ENCODE measurements at regions not wholly inside any gene's neighbourhood (a gene's known extent, or its start where the extent isn't known, plus 50 kb on each side); places are given as distances from the start of the nearest gene placed in this dataset.

- TF ChIP-seq, protein P1, sequence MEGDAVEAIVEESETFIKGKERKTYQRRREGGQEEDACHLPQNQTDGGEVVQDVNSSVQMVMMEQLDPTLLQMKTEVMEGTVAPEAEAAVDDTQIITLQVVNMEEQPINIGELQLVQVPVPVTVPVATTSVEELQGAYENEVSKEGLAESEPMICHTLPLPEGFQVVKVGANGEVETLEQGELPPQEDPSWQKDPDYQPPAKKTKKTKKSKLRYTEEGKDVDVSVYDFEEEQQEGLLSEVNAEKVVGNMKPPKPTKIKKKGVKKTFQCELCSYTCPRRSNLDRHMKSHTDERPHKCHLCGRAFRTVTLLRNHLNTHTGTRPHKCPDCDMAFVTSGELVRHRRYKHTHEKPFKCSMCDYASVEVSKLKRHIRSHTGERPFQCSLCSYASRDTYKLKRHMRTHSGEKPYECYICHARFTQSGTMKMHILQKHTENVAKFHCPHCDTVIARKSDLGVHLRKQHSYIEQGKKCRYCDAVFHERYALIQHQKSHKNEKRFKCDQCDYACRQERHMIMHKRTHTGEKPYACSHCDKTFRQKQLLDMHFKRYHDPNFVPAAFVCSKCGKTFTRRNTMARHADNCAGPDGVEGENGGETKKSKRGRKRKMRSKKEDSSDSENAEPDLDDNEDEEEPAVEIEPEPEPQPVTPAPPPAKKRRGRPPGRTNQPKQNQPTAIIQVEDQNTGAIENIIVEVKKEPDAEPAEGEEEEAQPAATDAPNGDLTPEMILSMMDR (IDR thresholded peaks at IDR 0.05; ENCODE audit: borderline replicate concordance, control extremely low read depth, extremely low read depth, insufficient read depth, missing control alignments), result no peak
- in situ Hi-C loops (cut with MboI; ENCODE audit: low sequenced_read_pairs, unreplicated experiment), result no loop called here
- no peak for DNase-seq (ENCODE audit: low spot score)
These were observed 137.9 kb downstream of the SUDS3 start for GRCh38 chr12:118514297-118514696.

- TF ChIP-seq, protein P1 (IDR thresholded peaks at IDR 0.05; ENCODE audit: borderline replicate concordance, control extremely low read depth, extremely low read depth, insufficient read depth, missing control alignments), result no peak
- no peak for DNase-seq (ENCODE audit: low spot score)
- in situ Hi-C loops (cut with MboI; ENCODE audit: low sequenced_read_pairs, unreplicated experiment), result no loop called here
These were observed 144.1 kb downstream of the SUDS3 start for GRCh38 chr12:118520214-118521035.

GRCh38 chr12:118521036-118521370 is 144.6 kb downstream of the SUDS3 start:
- in situ Hi-C loops (cut with MboI; ENCODE audit: low sequenced_read_pairs, unreplicated experiment), result no loop called here
- TF ChIP-seq, protein P1 (IDR thresholded peaks at IDR 0.05; ENCODE audit: borderline replicate concordance, control extremely low read depth, extremely low read depth, insufficient read depth, missing control alignments), result no peak
- DNase-seq (ENCODE audit: low spot score), result no peak

DNA sequence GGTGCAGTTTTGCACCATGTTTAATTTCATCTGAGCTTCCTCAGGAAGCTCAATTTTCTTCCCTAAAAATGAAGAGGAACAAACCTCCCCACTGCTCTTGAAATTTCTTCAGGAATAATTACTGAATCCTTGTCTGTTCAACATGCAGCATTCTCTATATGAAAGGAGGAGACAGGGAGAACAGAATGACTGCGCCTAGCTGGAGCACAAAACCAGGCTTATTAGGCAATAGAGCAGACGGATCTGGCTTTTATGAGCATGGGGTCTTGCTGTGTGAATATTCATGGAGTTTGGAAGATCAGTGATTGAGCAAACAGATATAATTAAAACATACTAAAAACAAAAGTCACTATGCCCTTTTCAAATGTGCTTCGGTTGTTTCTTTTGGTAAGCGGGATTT is 148.1 kb downstream of the SUDS3 start:
- in situ Hi-C loops (cut with MboI; ENCODE audit: low sequenced_read_pairs, unreplicated experiment), result no loop called here
- TF ChIP-seq, protein P1 (IDR thresholded peaks at IDR 0.05; ENCODE audit: borderline replicate concordance, control extremely low read depth, extremely low read depth, insufficient read depth, missing control alignments), result no peak
- DNase-seq (ENCODE audit: low spot score), result no peak

GRCh38 chr12:118525216-118525615 is 148.9 kb downstream of the SUDS3 start:
- in situ Hi-C loops (cut with MboI; ENCODE audit: low sequenced_read_pairs, unreplicated experiment), result no loop called here

GRCh38 chr12:118526255-118527095 is 150.1 kb downstream of the SUDS3 start:
- in situ Hi-C loops (cut with MboI; ENCODE audit: low sequenced_read_pairs, unreplicated experiment), result no loop called here
- TF ChIP-seq, protein P1 (IDR thresholded peaks at IDR 0.05; ENCODE audit: borderline replicate concordance, control extremely low read depth, extremely low read depth, insufficient read depth, missing control alignments), result no peak

More at GRCh38 chr12:118525216-118525615, 148.9 kb downstream of the SUDS3 start:
- TF ChIP-seq, protein P1 (IDR thresholded peaks at IDR 0.05; ENCODE audit: borderline replicate concordance, control extremely low read depth, extremely low read depth, insufficient read depth, missing control alignments), result no peak
- no peak for DNase-seq (ENCODE audit: low spot score)

More at GRCh38 chr12:118526255-118527095, 150.1 kb downstream of the SUDS3 start:
- DNase-seq (ENCODE audit: low spot score), result no peak
